Liver (tissue), 8 donors: ENCODE measurements at regions not wholly inside any gene's neighbourhood (a gene's known extent, or its start where the extent isn't known, plus 50 kb on each side); places are given as distances from the start of the nearest gene placed in this dataset.

Experiments
- DNase-seq: peaks from one replicate; pipeline ENCODE4 v3.0.0-alpha.2; 2017; ENCODE audit warnings: low spot score
- H3K27ac ChIP-seq, 2 donors: one replicate each; pipeline ENCODE4 v1.7.0; 2013; ENCODE audit warnings: inconsistent platforms in 2 of 2, low read length in 2 of 2, control low read depth in 1 of 2, low read depth in 1 of 2, mild to moderate bottlenecking in 1 of 2
- H3K27me3 ChIP-seq, 4 donors: one replicate each; pipeline versions ENCODE4 v1.6.1 to v1.7.0; 2013; ENCODE audit warnings: low read length in 3 of 4, inconsistent platforms in 1 of 4, mild to moderate bottlenecking in 1 of 4, moderate library complexity in 1 of 4; ENCODE audit not compliant: control insufficient read depth in 4 of 4, insufficient read depth in 4 of 4
- H3K36me3 ChIP-seq, 4 donors: one replicate each; pipeline versions ENCODE4 v1.6.1 to v1.7.0; 2013; ENCODE audit warnings: low read length in 3 of 4, mild to moderate bottlenecking in 3 of 4, low read depth in 1 of 4, moderate library complexity in 1 of 4; ENCODE audit not compliant: control insufficient read depth in 4 of 4, insufficient read depth in 3 of 4
- H3K4me1 ChIP-seq, 4 donors: one replicate each; pipeline versions ENCODE4 v1.6.1 to v1.7.0; 2013; ENCODE audit warnings: low read length in 3 of 4, mild to moderate bottlenecking in 3 of 4, moderate library complexity in 1 of 4; ENCODE audit not compliant: control insufficient read depth in 4 of 4, insufficient read depth in 4 of 4
- H3K4me3 ChIP-seq, 3 donors: one replicate each; pipeline versions ENCODE4 v1.6.1 to v1.7.0; 2013; ENCODE audit warnings: low read length in 3 of 3, control low read depth in 1 of 3, low read depth in 1 of 3, mild to moderate bottlenecking in 1 of 3
- H3K9ac ChIP-seq, 2 donors: one replicate each; pipeline ENCODE4 v1.7.0; 2013; ENCODE audit warnings: low read length in 2 of 2, mild to moderate bottlenecking in 2 of 2, moderate library complexity in 2 of 2, control low read depth in 1 of 2, low read depth in 1 of 2
- H3K9me3 ChIP-seq, 4 donors: one replicate each; pipeline versions ENCODE4 v1.6.1 to v1.7.0; 2013; ENCODE audit warnings: low read length in 3 of 4; ENCODE audit not compliant: control insufficient read depth in 4 of 4
- CTCF ChIP-seq: fragments of 150-350 bp; IDR thresholded peaks from 2 replicates; pipeline ENCODE4 v1.5.1; 2017; ENCODE audit warnings: improper control_type of control experiment, low read depth, low read length; ENCODE audit not compliant: missing input control
- EGR1 ChIP-seq, 2 donors: IDR thresholded peaks; 2 replicates each; pipeline ENCODE4 v1.6.1; 2016 to 2018; ENCODE audit warnings: antibody characterized with exemption in 2 of 2, low read depth in 2 of 2
- FOXA1 ChIP-seq: IDR thresholded peaks from 2 replicates; pipeline ENCODE4 v1.6.1; 2016; ENCODE audit warnings: antibody characterized with exemption
- FOXA2 ChIP-seq: IDR thresholded peaks from 2 replicates; pipeline ENCODE4 v1.6.1; 2016; ENCODE audit warnings: antibody characterized with exemption
- GABPA ChIP-seq, 2 donors: IDR thresholded peaks in 1 of 2; conservative IDR thresholded peaks in 1 of 2; 2 replicates each; pipeline ENCODE4 v1.6.1; 2016; ENCODE audit warnings: antibody characterized with exemption in 2 of 2, mild to moderate bottlenecking in 1 of 2, moderate library complexity in 1 of 2
- HNF4A ChIP-seq, 2 donors: conservative IDR thresholded peaks; 2 replicates each; pipeline ENCODE4 v1.6.1; 2016; ENCODE audit warnings: antibody characterized with exemption in 2 of 2, mild to moderate bottlenecking in 2 of 2
- HNF4G ChIP-seq: IDR thresholded peaks from 2 replicates; pipeline ENCODE4 v1.6.1; 2016; ENCODE audit warnings: antibody characterized with exemption
- JUND ChIP-seq, 2 donors: IDR thresholded peaks; 2 replicates each; pipeline ENCODE4 v1.6.1; 2016; ENCODE audit warnings: antibody characterized with exemption in 2 of 2
- MAX ChIP-seq: IDR thresholded peaks from 2 replicates; pipeline ENCODE4 v1.6.1; 2016; ENCODE audit warnings: antibody characterized with exemption
- NR2F2 ChIP-seq: IDR thresholded peaks from 2 replicates; pipeline ENCODE4 v1.6.1; 2016; ENCODE audit warnings: antibody characterized with exemption
- RAD21 ChIP-seq, 2 donors: IDR thresholded peaks; 2 replicates each; pipeline ENCODE4 v1.6.1; 2016; ENCODE audit warnings: antibody characterized with exemption in 2 of 2, mild to moderate bottlenecking in 2 of 2
- REST ChIP-seq: IDR thresholded peaks from 2 replicates; pipeline ENCODE4 v1.6.1; 2016; ENCODE audit warnings: antibody characterized with exemption, mild to moderate bottlenecking
- RXRA ChIP-seq, 2 donors: IDR thresholded peaks; 2 replicates each; pipeline ENCODE4 v1.6.1; 2017 to 2018; ENCODE audit warnings: antibody characterized with exemption in 2 of 2, mild to moderate bottlenecking in 1 of 2
- SP1 ChIP-seq: IDR thresholded peaks from 2 replicates; pipeline ENCODE4 v1.6.1; 2018; ENCODE audit warnings: antibody characterized with exemption, mild to moderate bottlenecking
- TAF1 ChIP-seq: conservative IDR thresholded peaks from 2 replicates; pipeline ENCODE4 v1.6.1; 2016; ENCODE audit warnings: antibody characterized with exemption, mild to moderate bottlenecking
- YY1 ChIP-seq: IDR thresholded peaks from 2 replicates; pipeline ENCODE4 v1.6.1; 2016; ENCODE audit warnings: antibody characterized with exemption, mild to moderate bottlenecking
- WGBS: extraction: QIAGEN DNeasy Blood & Tissue Kit; methylation state at CpG from one replicate; pipeline ENCODE4 v1.1.7; 2013; 5-methylcytosine and 5-hydroxymethylcytosine counted together
- TF ChIP-seq, protein P1 (sequence below): IDR thresholded peaks from 2 replicates; pipeline ENCODE4 v1.6.1; 2016; ENCODE audit warnings: antibody characterized with exemption
- TF ChIP-seq, protein P2 (sequence below): IDR thresholded peaks from 2 replicates; pipeline ENCODE4 v1.6.1; 2016; ENCODE audit warnings: antibody characterized with exemption
- donor health status: healthy.
- donor health status: healthy.
- donor health status: healthy.
- donor health status: healthy.
- donor health status: healthy.

GRCh38 chr3:150035301-150035779 lies 64.6 kb upstream of the PFN2 start:
- no peak overlapping the region for H3K9ac ChIP-seq
- no peaks in the 10 kb centered on the region for H3K4me1 ChIP-seq
- H3K27ac ChIP-seq, result no peak overlapping the region
- DNase-seq, result no peak
- TF ChIP-seq, protein P1, sequence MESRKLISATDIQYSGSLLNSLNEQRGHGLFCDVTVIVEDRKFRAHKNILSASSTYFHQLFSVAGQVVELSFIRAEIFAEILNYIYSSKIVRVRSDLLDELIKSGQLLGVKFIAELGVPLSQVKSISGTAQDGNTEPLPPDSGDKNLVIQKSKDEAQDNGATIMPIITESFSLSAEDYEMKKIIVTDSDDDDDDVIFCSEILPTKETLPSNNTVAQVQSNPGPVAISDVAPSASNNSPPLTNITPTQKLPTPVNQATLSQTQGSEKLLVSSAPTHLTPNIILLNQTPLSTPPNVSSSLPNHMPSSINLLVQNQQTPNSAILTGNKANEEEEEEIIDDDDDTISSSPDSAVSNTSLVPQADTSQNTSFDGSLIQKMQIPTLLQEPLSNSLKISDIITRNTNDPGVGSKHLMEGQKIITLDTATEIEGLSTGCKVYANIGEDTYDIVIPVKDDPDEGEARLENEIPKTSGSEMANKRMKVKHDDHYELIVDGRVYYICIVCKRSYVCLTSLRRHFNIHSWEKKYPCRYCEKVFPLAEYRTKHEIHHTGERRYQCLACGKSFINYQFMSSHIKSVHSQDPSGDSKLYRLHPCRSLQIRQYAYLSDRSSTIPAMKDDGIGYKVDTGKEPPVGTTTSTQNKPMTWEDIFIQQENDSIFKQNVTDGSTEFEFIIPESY, result no peak
- no peak for TF ChIP-seq HNF4G
- TF ChIP-seq MAX, result no peak
- no peak for TF ChIP-seq NR2F2
- TF ChIP-seq SP1, result no peak
- TF ChIP-seq FOXA1, result no peak
- no peak for TF ChIP-seq HNF4A (conservative IDR thresholded peaks at IDR 0.05)
- no peak for TF ChIP-seq CTCF
- no peak for TF ChIP-seq TAF1
- TF ChIP-seq, protein P2, sequence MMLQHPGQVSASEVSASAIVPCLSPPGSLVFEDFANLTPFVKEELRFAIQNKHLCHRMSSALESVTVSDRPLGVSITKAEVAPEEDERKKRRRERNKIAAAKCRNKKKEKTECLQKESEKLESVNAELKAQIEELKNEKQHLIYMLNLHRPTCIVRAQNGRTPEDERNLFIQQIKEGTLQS, result no peak
- TF ChIP-seq GABPA (IDR thresholded peaks at IDR 0.05 in 1 of 2, conservative IDR thresholded peaks at IDR 0.05 in 1 of 2), result no peak
- TF ChIP-seq YY1, result no peak
- 70% methylated on average over 6 of the region's 6 CpGs for WGBS
- H3K27me3 ChIP-seq, result peaks cover 0 to 3% (median 0%) of the 10 kb centered on the region in 4 donors
- no peak overlapping the region for H3K4me3 ChIP-seq
- H3K9me3 ChIP-seq, result peaks cover 0 to 3% (median 0%) of the 10 kb centered on the region in 4 donors
- H3K36me3 ChIP-seq, result no peaks in the 10 kb centered on the region

DNA sequence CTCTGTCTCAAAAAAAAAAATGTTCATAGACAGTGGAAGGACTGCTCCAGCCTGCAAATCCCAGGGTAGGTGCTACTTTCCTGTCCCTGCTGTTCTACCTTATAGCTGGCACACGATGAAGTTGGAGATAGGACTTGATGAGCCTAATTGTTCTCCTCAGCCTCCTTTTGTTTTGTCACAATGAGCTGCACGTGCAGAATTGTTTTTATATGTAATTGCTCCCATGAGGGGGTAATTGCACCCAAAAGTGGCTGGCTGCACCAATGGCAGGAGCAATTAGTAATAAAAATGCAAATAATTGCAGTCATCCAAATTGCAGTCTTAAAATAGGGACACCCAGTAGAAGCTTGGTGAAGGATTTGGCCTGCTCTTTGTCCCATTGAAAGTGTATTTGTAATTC lies 63.0 kb upstream of the PFN2 start:
- TF ChIP-seq FOXA2 (no peak), YY1 (no peak), GABPA (IDR thresholded peaks at IDR 0.05 in 1 of 2, conservative IDR thresholded peaks at IDR 0.05 in 1 of 2) (no peak), NR2F2 (no peak), TAF1 (no peak), EGR1 (IDR thresholded peaks at IDR 0.05; ENCODE audit: low read depth in 2 of 2) (no peak), FOXA1 (no peak), HNF4A (conservative IDR thresholded peaks at IDR 0.05) (no peak), SP1 (no peak), REST (no peak), CTCF (no peak), MAX (no peak), RXRA (IDR thresholded peaks at IDR 0.05) (no peak), RAD21 (IDR thresholded peaks at IDR 0.05) (no peak), HNF4G (no peak), JUND (IDR thresholded peaks at IDR 0.05) (no peak)
- TF ChIP-seq, protein P2, result no peak
- TF ChIP-seq, protein P1, result no peak
- H3K36me3 ChIP-seq, result no peaks in the 10 kb centered on the region
- 36% methylated on average over 2 of the region's 2 CpGs for WGBS

More for the DNA sequence above, 63.0 kb upstream of the PFN2 start:
- Histone ChIP-seq H3K9ac (no peak overlapping the region), H3K9me3 (no peaks in the 10 kb centered on the region), H3K27me3 (peaks cover 0 to 3% (median 0%) of the 10 kb centered on the region in 4 donors), H3K4me3 (no peak overlapping the region), H3K27ac (no peak overlapping the region), H3K4me1 (no peaks in the 10 kb centered on the region)
- no peak for DNase-seq
